ENCODE measurements at regions not wholly inside any gene's neighbourhood (a gene's known extent, or its start where the extent isn't known, plus 50 kb on each side); places are given as distances from the start of the nearest gene placed in this dataset.

DNA sequence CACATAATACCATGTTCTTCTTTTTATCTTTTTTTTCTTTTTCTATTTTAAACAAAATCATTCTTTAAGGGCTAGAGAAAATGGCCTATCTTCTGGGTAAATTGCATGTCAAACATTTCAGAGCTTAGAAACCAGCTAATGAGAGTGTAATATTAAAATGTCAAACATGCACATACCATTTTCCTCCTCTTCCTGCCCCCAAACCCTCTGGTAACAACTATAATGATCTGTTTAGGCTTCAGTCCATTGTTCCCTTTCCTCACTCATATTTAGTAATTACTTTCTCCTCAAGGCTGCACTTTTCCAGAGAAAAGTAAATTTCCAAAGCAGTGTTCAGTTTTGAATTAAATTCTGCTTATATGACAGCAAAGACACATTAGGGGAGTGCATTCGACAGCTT is 224.3 kb upstream of the ROBO2 start:
- POLR2A ChIA-PET = no interaction called here
- Histone ChIP-seq H3K27ac (ENCODE audit: low read length in 2 of 2) (no peak overlapping the region), H3K27me3 (replicated peaks in 1 of 4; ENCODE audit: control extremely low read depth in 1 of 4, control insufficient read depth in 3 of 4, insufficient read depth in 4 of 4, low read length in 3 of 4) (no peaks in the 10 kb centered on the region), H3K79me2 (ENCODE audit: control insufficient read depth, insufficient read depth, low read length) (no peaks in the 10 kb centered on the region), H3K4me3 (ENCODE audit: control extremely low read depth in 1 of 5, extremely low read depth in 1 of 5, insufficient read depth in 1 of 5, low read depth in 2 of 5, low read length in 4 of 5) (no peak overlapping the region), H3K4me2 (replicated peaks; ENCODE audit: low read depth, low read length, poor library complexity, severe bottlenecking) (no peak overlapping the region), H3K36me3 (replicated peaks in 1 of 2; ENCODE audit: control extremely low read depth in 1 of 2, control insufficient read depth in 1 of 2, extremely low read depth in 1 of 2, insufficient read depth in 2 of 2, low read length in 1 of 2) (no peaks in the 10 kb centered on the region), H4K20me1 (ENCODE audit: control insufficient read depth, insufficient read depth, low read length, poor library complexity, severe bottlenecking) (no peaks in the 10 kb centered on the region), H3K4me1 (ENCODE audit: control insufficient read depth in 2 of 2, insufficient read depth in 2 of 2, low read length in 2 of 2) (no peaks in the 10 kb centered on the region), H2AFZ (ENCODE audit: insufficient read depth, low read depth, low read length, poor library complexity, severe bottlenecking) (no peak overlapping the region), H3K9ac (ENCODE audit: low read length) (no peak overlapping the region), H3K9me3 (ENCODE audit: control extremely low read depth in 1 of 3, control insufficient read depth in 2 of 3, insufficient read depth in 1 of 3, low read length in 2 of 3) (peaks cover 0 to 2% (median 0%) of the 10 kb centered on the region in 3 donors)
- ATAC-seq (ENCODE audit: low read depth) = no peak
- Mint-ChIP-seq H3K27ac (no peak overlapping the region), H3K9me3 (ENCODE audit: insufficient read depth) (peaks cover 2% of the 10 kb centered on the region), H3K4me3 (no peak overlapping the region), H3K4me1 (no peaks in the 10 kb centered on the region), H3K27me3 (no peaks in the 10 kb centered on the region)
- CTCF ChIA-PET = no interaction called here
- no CpG with 5 or more reads among the region's 1 CpG for WGBS (ENCODE audit: insufficient coverage)
- TF ChIP-seq EZH2 (IDR thresholded peaks at IDR 0.05; ENCODE audit: borderline replicate concordance, insufficient read depth, low read depth, low read length, poor library complexity, severe bottlenecking) = no peak
- TF ChIP-seq, protein P1, sequence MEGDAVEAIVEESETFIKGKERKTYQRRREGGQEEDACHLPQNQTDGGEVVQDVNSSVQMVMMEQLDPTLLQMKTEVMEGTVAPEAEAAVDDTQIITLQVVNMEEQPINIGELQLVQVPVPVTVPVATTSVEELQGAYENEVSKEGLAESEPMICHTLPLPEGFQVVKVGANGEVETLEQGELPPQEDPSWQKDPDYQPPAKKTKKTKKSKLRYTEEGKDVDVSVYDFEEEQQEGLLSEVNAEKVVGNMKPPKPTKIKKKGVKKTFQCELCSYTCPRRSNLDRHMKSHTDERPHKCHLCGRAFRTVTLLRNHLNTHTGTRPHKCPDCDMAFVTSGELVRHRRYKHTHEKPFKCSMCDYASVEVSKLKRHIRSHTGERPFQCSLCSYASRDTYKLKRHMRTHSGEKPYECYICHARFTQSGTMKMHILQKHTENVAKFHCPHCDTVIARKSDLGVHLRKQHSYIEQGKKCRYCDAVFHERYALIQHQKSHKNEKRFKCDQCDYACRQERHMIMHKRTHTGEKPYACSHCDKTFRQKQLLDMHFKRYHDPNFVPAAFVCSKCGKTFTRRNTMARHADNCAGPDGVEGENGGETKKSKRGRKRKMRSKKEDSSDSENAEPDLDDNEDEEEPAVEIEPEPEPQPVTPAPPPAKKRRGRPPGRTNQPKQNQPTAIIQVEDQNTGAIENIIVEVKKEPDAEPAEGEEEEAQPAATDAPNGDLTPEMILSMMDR (IDR thresholded peaks at IDR 0.05) = no peak
- intact Hi-C loops (cut with micrococcal nuclease) = no loop called here
- no peak for DNase-seq

DNA sequence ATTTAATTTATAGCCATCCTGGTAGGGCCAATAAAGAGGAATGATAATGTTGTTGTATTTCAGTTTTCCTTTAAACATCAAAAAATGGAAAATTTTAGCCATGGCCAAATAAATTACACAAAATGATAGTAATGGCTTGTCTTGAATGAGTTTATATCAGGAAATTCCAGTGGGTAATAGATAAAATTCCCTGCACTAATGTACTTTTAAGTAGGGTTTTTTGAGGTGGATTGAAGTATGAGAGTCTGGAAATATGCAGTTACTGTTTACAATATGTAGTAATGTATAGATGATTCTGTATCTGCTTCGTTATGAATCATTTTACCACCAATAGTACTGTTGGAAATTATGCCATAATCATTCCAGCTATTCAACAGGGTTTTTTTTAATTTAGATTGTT is 219.4 kb upstream of the ROBO2 start:
- no peak overlapping the region for H3K4me2 ChIP-seq (replicated peaks; ENCODE audit: low read depth, low read length, poor library complexity, severe bottlenecking)
- DNase-seq (no peak), ATAC-seq (ENCODE audit: low read depth) (no peak)
- POLR2A ChIA-PET = no interaction called here
- H3K4me3 Mint-ChIP-seq = no peak overlapping the region
- H3K27me3 ChIP-seq (replicated peaks in 1 of 4; ENCODE audit: control extremely low read depth in 1 of 4, control insufficient read depth in 3 of 4, insufficient read depth in 4 of 4, low read length in 3 of 4) = no peaks in the 10 kb centered on the region
- no peaks in the 10 kb centered on the region for H4K20me1 ChIP-seq (ENCODE audit: control insufficient read depth, insufficient read depth, low read length, poor library complexity, severe bottlenecking)
- no peak overlapping the region for H3K27ac ChIP-seq (ENCODE audit: low read length in 2 of 2)
- CTCF ChIA-PET = no interaction called here
- H3K9ac ChIP-seq (ENCODE audit: low read length) = no peak overlapping the region
- H3K9me3 Mint-ChIP-seq (ENCODE audit: insufficient read depth) = peaks cover 2% of the 10 kb centered on the region
- H3K27ac Mint-ChIP-seq = no peak overlapping the region
- WGBS (ENCODE audit: insufficient coverage) = no CpG with 5 or more reads among the region's 1 CpG
- H3K9me3 ChIP-seq (ENCODE audit: control extremely low read depth in 1 of 3, control insufficient read depth in 2 of 3, insufficient read depth in 1 of 3, low read length in 2 of 3) = no peaks in the 10 kb centered on the region
- H2AFZ ChIP-seq (ENCODE audit: insufficient read depth, low read depth, low read length, poor library complexity, severe bottlenecking) = no peak overlapping the region
- no peaks in the 10 kb centered on the region for H3K4me1 Mint-ChIP-seq
- no peak overlapping the region for H3K4me3 ChIP-seq (ENCODE audit: control extremely low read depth in 1 of 5, extremely low read depth in 1 of 5, insufficient read depth in 1 of 5, low read depth in 2 of 5, low read length in 4 of 5)
- intact Hi-C loops (cut with micrococcal nuclease) = no loop called here
- H3K27me3 Mint-ChIP-seq = no peaks in the 10 kb centered on the region
- H3K36me3 ChIP-seq (replicated peaks in 1 of 2; ENCODE audit: control extremely low read depth in 1 of 2, control insufficient read depth in 1 of 2, extremely low read depth in 1 of 2, insufficient read depth in 2 of 2, low read length in 1 of 2) = no peaks in the 10 kb centered on the region
- no peak for TF ChIP-seq EZH2 (IDR thresholded peaks at IDR 0.05; ENCODE audit: borderline replicate concordance, insufficient read depth, low read depth, low read length, poor library complexity, severe bottlenecking)
- TF ChIP-seq, protein P1 (IDR thresholded peaks at IDR 0.05) = no peak
- H3K4me1 ChIP-seq (ENCODE audit: control insufficient read depth in 2 of 2, insufficient read depth in 2 of 2, low read length in 2 of 2) = no peaks in the 10 kb centered on the region
- H3K79me2 ChIP-seq (ENCODE audit: control insufficient read depth, insufficient read depth, low read length) = no peaks in the 10 kb centered on the region
